PC-3 (cell line): ENCODE measurements at regions not wholly inside any gene's neighbourhood (a gene's known extent, or its start where the extent isn't known, plus 50 kb on each side); places are given as distances from the start of the nearest gene placed in this dataset.

Experiments
- ATAC-seq: fragments of 200-7000 bp; cut with Tn5 transposase; 2 replicates; pipeline ENCODE4 v1.9.1; 2020; ENCODE audit warnings: mild to moderate bottlenecking, moderate library complexity
- BruUV-seq: library from RNA; stranded (reverse); fragments of 400-500 nt; replicated peaks from 2 replicates; lab custom pipeline; 2021; lab: Mats Ljungman, UMichigan
- CTCF ChIA-PET: fragments of 300-600 bp; sonication (Branson Sonifier 250); formaldehyde crosslinking; loops from one replicate; lab custom pipeline; 2022; ENCODE audit warnings: antibody characterized with exemption; lab: Charles Lee
- POLR2A ChIA-PET: fragments of 300-600 bp; sonication (Branson Sonifier 250); formaldehyde crosslinking; loops from one replicate; lab custom pipeline; 2022; ENCODE audit warnings: antibody characterized with exemption; ENCODE audit not compliant: unreplicated experiment; lab: Charles Lee
- DNase-seq: peaks from one replicate; pipeline ENCODE4 v3.0.0-alpha.2; 2015
- H2AFZ ChIP-seq: fragments of 300-600 bp; sonication (generic); 2 replicates; pipeline ENCODE4 v1.6.0; 2016; ENCODE audit warnings: antibody characterized with exemption, low read length
- H3F3A ChIP-seq: fragments of 300-600 bp; sonication (generic); one replicate; pipeline ENCODE4 v1.6.0; 2017; ENCODE audit warnings: antibody characterized with exemption, low read length, control low read depth, mild to moderate bottlenecking; ENCODE audit not compliant: unreplicated experiment
- H3K27ac ChIP-seq: fragments of 300-600 bp; sonication (generic); 2 replicates; pipeline ENCODE4 v1.5.1; 2016; ENCODE audit warnings: mild to moderate bottlenecking, low read length
- H3K27me3 ChIP-seq: fragments of 300-600 bp; sonication (generic); 2 replicates; pipeline ENCODE4 v1.6.1; 2016; ENCODE audit warnings: low read length, mixed read lengths
- H3K36me3 ChIP-seq: fragments of 300-600 bp; sonication (generic); 2 replicates; pipeline ENCODE4 v1.6.1; 2016; ENCODE audit warnings: low read depth, mixed run types, low read length, mixed read lengths
- H3K4me1 ChIP-seq: fragments of 300-600 bp; sonication (generic); 2 replicates; pipeline ENCODE4 v1.5.1; 2016; ENCODE audit warnings: low read length; ENCODE audit not compliant: insufficient read depth
- H3K4me2 ChIP-seq: fragments of 300-600 bp; sonication (generic); 2 replicates; pipeline ENCODE4 v1.6.0; 2016; ENCODE audit warnings: low read length
- H3K4me3 ChIP-seq: fragments of 300-600 bp; sonication (generic); 2 replicates; pipeline ENCODE4 v1.5.1; 2016; ENCODE audit warnings: mild to moderate bottlenecking, low read length, mixed read lengths
- H3K79me2 ChIP-seq: fragments of 300-600 bp; sonication (generic); 2 replicates; pipeline ENCODE4 v1.6.1; 2017; ENCODE audit warnings: low read length, mixed read lengths
- H3K9ac ChIP-seq: fragments of 300-600 bp; sonication (generic); 2 replicates; pipeline ENCODE4 v1.6.0; 2016; ENCODE audit warnings: mild to moderate bottlenecking, low read length
- H3K9me2 ChIP-seq: fragments of 300-600 bp; sonication (generic); replicated peaks from 2 replicates; pipeline ENCODE4 v1.6.1; 2016; ENCODE audit warnings: mixed run types, low read length, mixed read lengths
- H3K9me3 ChIP-seq: fragments of 300-600 bp; sonication (generic); 2 replicates; pipeline ENCODE4 v1.6.1; 2016; ENCODE audit warnings: low read length, mixed read lengths
- H4K20me1 ChIP-seq: fragments of 300-600 bp; sonication (generic); 2 replicates; pipeline ENCODE4 v1.6.1; 2016; ENCODE audit warnings: low read length, mixed read lengths
- EZH2 ChIP-seq: fragments of 300-600 bp; sonication (generic); IDR thresholded peaks from one replicate; pipeline ENCODE4 v1.6.1; 2017; ENCODE audit warnings: antibody characterized with exemption, mild to moderate bottlenecking, low read length; ENCODE audit not compliant: unreplicated experiment
- EZH2phosphoT487 ChIP-seq: fragments of 300-600 bp; sonication (generic); IDR thresholded peaks from 2 replicates; pipeline ENCODE4 v1.6.1; 2018; ENCODE audit warnings: mild to moderate bottlenecking, antibody characterized with exemption, low read length, borderline replicate concordance
- intact Hi-C: fragments of 100-400 bp; cut with micrococcal nuclease; formaldehyde crosslinking; loops from 2 replicates; pipeline ENCODE4 v1.9.0; 2023
- TF ChIP-seq, protein P1 (sequence below): fragments of 300-600 bp; sonication (generic); conservative IDR thresholded peaks from 2 replicates; pipeline ENCODE4 v1.5.1; 2017; ENCODE audit warnings: antibody characterized with exemption, low read depth, mild to moderate bottlenecking, low read length

DNA sequence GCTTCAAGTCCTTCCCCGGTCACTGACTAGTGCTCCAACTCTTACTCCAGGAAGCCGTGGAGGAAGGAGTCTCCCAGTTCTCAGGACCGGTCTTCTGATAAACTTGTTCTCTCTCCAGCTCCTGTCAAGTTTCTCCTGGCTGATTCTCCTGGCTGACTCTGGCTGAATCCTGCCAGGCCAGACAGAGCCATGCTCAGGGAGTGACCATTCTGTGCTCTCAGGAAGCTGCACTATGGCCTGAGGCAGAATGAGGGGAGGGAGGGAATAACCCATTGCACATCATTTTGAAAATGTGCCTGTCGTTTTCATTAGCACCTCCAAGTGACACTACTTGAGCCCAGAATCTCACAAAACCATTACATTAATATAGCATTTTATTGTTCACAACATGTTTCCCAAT is 80.8 kb downstream of the IFNG start:
- Histone ChIP-seq H3K4me2 (no peak overlapping the region), H4K20me1 (no peaks in the 10 kb centered on the region), H3K4me1 (no peaks in the 10 kb centered on the region), H3K9me2 (no peaks in the 10 kb centered on the region), H3F3A (no peaks in the 10 kb centered on the region), H3K27ac (no peak overlapping the region), H3K27me3 (peaks cover 49% of the 10 kb centered on the region), H3K4me3 (no peak overlapping the region), H2AFZ (no peak overlapping the region), H3K9ac (no peak overlapping the region), H3K36me3 (no peaks in the 10 kb centered on the region), H3K79me2 (no peaks in the 10 kb centered on the region), H3K9me3 (no peaks in the 10 kb centered on the region)
- CTCF ChIA-PET: no interaction called here
- no peak for ATAC-seq
- POLR2A ChIA-PET: no interaction called here
- intact Hi-C loops: no loop called here
- BruUV-seq: no TSS peak
- TF ChIP-seq, protein P1, sequence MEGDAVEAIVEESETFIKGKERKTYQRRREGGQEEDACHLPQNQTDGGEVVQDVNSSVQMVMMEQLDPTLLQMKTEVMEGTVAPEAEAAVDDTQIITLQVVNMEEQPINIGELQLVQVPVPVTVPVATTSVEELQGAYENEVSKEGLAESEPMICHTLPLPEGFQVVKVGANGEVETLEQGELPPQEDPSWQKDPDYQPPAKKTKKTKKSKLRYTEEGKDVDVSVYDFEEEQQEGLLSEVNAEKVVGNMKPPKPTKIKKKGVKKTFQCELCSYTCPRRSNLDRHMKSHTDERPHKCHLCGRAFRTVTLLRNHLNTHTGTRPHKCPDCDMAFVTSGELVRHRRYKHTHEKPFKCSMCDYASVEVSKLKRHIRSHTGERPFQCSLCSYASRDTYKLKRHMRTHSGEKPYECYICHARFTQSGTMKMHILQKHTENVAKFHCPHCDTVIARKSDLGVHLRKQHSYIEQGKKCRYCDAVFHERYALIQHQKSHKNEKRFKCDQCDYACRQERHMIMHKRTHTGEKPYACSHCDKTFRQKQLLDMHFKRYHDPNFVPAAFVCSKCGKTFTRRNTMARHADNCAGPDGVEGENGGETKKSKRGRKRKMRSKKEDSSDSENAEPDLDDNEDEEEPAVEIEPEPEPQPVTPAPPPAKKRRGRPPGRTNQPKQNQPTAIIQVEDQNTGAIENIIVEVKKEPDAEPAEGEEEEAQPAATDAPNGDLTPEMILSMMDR: no peak
- TF ChIP-seq EZH2: no peak
- TF ChIP-seq EZH2phosphoT487: no peak
- no peak for DNase-seq

DNA sequence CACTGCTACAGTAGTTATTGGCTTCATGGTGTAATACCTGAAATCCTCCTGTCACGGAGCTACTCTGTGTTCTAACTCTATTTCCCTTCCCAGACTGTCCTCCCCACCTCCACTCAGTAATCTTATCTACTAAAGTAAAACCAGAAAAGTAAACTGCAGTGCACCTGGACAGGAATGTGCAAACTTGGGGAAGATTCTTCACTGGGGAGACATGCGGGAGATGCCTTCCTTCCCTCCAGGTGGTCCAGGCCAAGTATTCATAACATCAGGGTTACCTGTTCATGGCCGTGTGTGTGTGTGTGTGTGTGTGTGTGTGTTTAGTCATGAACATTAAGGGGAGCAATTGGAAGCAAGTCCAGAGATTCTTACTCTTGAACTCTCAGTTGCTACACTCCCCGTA is 84.1 kb downstream of the IFNG start:
- H2AFZ ChIP-seq: no peak overlapping the region
- no peak for DNase-seq
- CTCF ChIA-PET: no interaction called here
- POLR2A ChIA-PET: no interaction called here
- no peaks in the 10 kb centered on the region for H3K36me3 ChIP-seq
- intact Hi-C loops: no loop called here
- H3K9me3 ChIP-seq: no peaks in the 10 kb centered on the region
- BruUV-seq: no TSS peak
- no peaks in the 10 kb centered on the region for H3K4me1 ChIP-seq
- no peak overlapping the region for H3K27ac ChIP-seq
- TF ChIP-seq EZH2 (no peak), EZH2phosphoT487 (no peak)
- TF ChIP-seq, protein P1: no peak
- H3F3A ChIP-seq: no peaks in the 10 kb centered on the region
- ATAC-seq: no peak
- H3K9me2 ChIP-seq: no peaks in the 10 kb centered on the region
- no peak overlapping the region for H3K4me3 ChIP-seq
- H3K9ac ChIP-seq: no peak overlapping the region
- H3K79me2 ChIP-seq: no peaks in the 10 kb centered on the region
- no peak overlapping the region for H3K4me2 ChIP-seq
- H4K20me1 ChIP-seq: no peaks in the 10 kb centered on the region
- peaks cover 49% of the 10 kb centered on the region for H3K27me3 ChIP-seq

DNA sequence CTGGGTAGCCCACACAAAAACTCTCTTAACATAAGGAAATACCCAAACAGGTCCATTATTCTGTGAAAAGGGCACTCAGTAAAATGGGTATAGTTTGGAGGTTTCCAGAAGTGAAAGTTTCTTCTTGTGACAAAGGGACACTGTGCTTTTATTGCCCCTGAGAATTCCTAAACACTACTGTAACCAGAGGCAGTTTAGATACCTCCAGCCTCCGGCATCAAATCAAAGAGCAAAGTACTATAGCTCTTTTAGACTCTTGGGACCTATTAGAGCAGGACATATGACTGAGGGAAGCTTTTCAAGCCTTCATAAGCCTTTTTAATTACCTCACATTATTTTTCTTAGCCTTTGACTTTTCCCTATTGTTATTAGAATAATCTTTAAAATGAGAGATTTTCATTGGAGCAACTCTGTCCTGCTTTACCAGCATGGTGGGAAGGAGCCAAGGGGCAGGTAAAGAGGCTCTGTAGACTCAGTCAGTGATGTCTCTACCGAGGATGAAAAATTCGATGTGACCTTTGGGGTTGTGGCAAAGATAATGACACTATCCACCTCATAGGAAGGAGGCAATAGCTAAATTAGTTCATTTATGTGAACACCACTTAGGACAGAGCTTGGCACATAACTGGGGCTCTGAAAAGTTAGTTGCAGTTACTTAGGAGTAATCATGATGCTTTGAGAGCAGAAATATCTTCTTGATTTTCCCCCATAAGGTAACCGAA is 85.1 kb downstream of the IFNG start:
- intact Hi-C loops: no loop called here
- DNase-seq (no peak), ATAC-seq (no peak)
- Histone ChIP-seq H3F3A (no peaks in the 10 kb centered on the region), H3K27me3 (peaks cover 46% of the 10 kb centered on the region), H3K9me2 (no peaks in the 10 kb centered on the region), H3K4me3 (no peak overlapping the region), H3K9me3 (no peaks in the 10 kb centered on the region), H3K4me2 (no peak overlapping the region), H3K36me3 (no peaks in the 10 kb centered on the region), H3K9ac (no peak overlapping the region), H4K20me1 (no peaks in the 10 kb centered on the region), H2AFZ (no peak overlapping the region), H3K79me2 (no peaks in the 10 kb centered on the region), H3K4me1 (no peaks in the 10 kb centered on the region), H3K27ac (no peak overlapping the region)
- POLR2A ChIA-PET: no interaction called here
- CTCF ChIA-PET: no interaction called here
- BruUV-seq: no TSS peak
- TF ChIP-seq EZH2 (no peak), EZH2phosphoT487 (no peak)
- TF ChIP-seq, protein P1: no peak
